ENCODE measurements at regions not wholly inside any gene's neighbourhood (a gene's known extent, or its start where the extent isn't known, plus 50 kb on each side); places are given as distances from the start of the nearest gene placed in this dataset.

DNA sequence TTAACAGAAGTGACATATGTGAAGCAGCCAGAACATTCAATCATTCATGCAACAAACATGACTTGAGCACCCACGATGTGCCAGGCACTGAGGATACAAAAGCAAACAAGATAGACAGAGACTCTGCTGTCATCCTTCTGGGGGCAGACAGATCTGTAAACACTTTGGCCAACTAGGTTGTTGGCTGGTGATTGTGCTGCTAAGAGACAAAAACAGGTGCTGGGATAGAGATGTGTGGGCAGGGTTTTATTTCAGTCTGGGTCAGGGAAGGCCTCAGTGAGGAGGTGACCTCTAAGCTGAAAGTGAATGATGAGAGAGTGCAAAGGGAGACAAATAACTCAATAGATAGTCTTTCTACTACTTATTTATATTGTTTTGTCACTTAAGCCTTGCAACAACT, 147.0 kb upstream of the VEPH1 start:
- no peak for ATAC-seq
- TF ChIP-seq BACH2 (CRISPR knock-in tag; IDR thresholded peaks at IDR 0.05; ENCODE audit: borderline replicate concordance): no peak
- no peak for TF ChIP-seq ESRRG (CRISPR knock-in tag; IDR thresholded peaks at IDR 0.05)

DNA sequence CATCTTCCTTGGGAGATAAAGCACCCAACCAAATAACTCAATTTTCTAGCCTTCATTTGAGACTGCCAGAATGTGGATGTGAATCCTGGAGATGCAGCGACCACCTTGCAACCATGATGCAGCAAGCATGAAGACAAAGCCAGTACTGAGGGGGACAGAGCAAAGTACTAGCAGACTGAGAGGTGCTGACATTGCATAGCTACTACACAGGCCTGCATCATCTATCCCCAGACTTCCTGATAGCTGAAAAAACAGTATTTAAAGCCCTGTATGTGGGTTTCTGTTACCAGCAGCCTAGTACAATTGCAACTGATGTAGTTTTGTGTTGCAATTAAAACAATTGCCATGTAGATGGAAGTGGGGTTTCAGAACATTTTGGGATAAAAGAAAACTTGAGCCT, 146.3 kb upstream of the VEPH1 start:
- no peak for TF ChIP-seq ZNF8 (CRISPR knock-in tag; IDR thresholded peaks at IDR 0.05)
- TF ChIP-seq SNAI2 (CRISPR knock-in tag; IDR thresholded peaks at IDR 0.05): no peak
- TF ChIP-seq ZNF565 (CRISPR knock-in tag; conservative IDR thresholded peaks at IDR 0.05; ENCODE audit: low read depth): no peak
- TF ChIP-seq ZFP3 (CRISPR knock-in tag; IDR thresholded peaks at IDR 0.05): no peak
- TF ChIP-seq, protein P1, sequence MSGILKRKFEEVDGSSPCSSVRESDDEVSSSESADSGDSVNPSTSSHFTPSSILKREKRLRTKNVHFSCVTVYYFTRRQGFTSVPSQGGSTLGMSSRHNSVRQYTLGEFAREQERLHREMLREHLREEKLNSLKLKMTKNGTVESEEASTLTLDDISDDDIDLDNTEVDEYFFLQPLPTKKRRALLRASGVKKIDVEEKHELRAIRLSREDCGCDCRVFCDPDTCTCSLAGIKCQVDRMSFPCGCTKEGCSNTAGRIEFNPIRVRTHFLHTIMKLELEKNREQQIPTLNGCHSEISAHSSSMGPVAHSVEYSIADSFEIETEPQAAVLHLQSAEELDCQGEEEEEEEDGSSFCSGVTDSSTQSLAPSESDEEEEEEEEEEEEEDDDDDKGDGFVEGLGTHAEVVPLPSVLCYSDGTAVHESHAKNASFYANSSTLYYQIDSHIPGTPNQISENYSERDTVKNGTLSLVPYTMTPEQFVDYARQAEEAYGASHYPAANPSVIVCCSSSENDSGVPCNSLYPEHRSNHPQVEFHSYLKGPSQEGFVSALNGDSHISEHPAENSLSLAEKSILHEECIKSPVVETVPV (CRISPR knock-in tag; IDR thresholded peaks at IDR 0.05): no peak
- no peak for TF ChIP-seq OSR1 (CRISPR knock-in tag; IDR thresholded peaks at IDR 0.05)
- no peak for TF ChIP-seq GLIS3 (CRISPR knock-in tag; IDR thresholded peaks at IDR 0.05)
- no peak for ATAC-seq

DNA sequence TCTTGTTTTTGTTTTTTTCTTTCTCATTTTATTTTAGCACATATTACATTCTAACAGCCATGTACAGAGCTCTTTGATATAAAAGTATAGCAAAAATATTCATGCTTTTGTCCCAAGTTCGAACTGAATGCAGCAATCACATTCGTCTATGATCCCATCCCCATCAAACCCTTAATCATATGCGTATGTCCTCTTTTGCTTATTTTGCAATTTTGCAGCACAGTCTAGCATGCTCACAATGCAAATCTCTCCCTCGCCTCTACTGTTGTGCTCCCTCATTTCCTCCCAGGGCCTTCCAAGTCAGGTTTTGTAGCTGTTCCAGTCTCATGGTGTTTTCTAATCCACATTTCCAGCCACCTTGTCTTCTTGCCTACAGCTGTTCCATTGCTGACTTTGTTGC, 144.6 kb upstream of the VEPH1 start:
- no peak for ATAC-seq
- TF ChIP-seq ZNF8 (CRISPR knock-in tag; IDR thresholded peaks at IDR 0.05): no peak
- TF ChIP-seq CSDC2 (CRISPR knock-in tag; IDR thresholded peaks at IDR 0.05): no peak
- no peak for TF ChIP-seq GLIS3 (CRISPR knock-in tag; IDR thresholded peaks at IDR 0.05)
- TF ChIP-seq OSR1 (CRISPR knock-in tag; IDR thresholded peaks at IDR 0.05): no peak
- TF ChIP-seq, protein P2, sequence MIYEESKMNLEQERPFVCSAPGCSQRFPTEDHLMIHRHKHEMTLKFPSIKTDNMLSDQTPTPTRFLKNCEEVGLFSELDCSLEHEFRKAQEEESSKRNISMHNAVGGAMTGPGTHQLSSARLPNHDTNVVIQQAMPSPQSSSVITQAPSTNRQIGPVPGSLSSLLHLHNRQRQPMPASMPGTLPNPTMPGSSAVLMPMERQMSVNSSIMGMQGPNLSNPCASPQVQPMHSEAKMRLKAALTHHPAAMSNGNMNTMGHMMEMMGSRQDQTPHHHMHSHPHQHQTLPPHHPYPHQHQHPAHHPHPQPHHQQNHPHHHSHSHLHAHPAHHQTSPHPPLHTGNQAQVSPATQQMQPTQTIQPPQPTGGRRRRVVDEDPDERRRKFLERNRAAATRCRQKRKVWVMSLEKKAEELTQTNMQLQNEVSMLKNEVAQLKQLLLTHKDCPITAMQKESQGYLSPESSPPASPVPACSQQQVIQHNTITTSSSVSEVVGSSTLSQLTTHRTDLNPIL (CRISPR knock-in tag; IDR thresholded peaks at IDR 0.05; ENCODE audit: low read depth): no peak

DNA sequence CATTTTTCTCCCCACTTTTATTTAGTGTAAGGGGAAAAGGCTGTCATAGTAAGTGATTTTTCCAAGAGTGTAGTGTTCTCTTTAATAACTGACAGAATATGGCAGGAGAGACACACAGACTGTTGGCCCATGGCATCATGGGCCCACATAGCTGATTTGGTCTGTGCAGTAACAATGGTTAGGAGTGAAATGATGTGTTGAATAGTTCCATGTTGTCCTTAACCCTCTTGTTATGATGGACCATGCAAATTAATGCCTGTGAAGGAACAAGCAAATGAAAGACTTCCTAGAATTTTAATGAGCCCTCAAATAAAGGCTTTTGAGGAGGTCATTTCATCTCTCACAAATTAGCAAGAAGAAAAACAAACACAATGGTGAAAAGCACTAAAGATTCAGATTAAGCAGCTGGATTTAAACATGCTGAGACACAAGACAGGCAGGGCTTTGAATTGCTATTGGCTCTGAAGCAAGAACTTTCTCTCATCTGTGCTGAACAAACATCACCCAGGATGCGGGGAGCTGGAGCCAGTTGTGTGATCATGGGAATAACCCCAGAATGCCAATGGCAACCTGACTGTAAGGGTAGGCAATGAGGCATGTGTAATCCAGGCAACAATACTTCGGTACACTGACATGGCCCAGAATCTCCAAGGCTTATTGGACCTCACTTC, 136.7 kb upstream of the VEPH1 start:
- ATAC-seq: no peak
- TF ChIP-seq ZFP30 (CRISPR knock-in tag; IDR thresholded peaks at IDR 0.05) (no peak), ZNF70 (CRISPR knock-in tag; IDR thresholded peaks at IDR 0.05) (no peak), ISL1 (CRISPR knock-in tag; IDR thresholded peaks at IDR 0.05) (no peak), CSDC2 (CRISPR knock-in tag; IDR thresholded peaks at IDR 0.05) (no peak), TCF4 (CRISPR knock-in tag; IDR thresholded peaks at IDR 0.05; ENCODE audit: borderline replicate concordance) (no peak), ESRRG (CRISPR knock-in tag; IDR thresholded peaks at IDR 0.05) (no peak), GLIS3 (CRISPR knock-in tag; IDR thresholded peaks at IDR 0.05) (no peak), BACH2 (CRISPR knock-in tag; IDR thresholded peaks at IDR 0.05; ENCODE audit: borderline replicate concordance) (no peak), RARB (CRISPR knock-in tag; IDR thresholded peaks at IDR 0.05) (no peak)
- TF ChIP-seq, protein P2 (CRISPR knock-in tag; IDR thresholded peaks at IDR 0.05; ENCODE audit: low read depth): no peak

DNA sequence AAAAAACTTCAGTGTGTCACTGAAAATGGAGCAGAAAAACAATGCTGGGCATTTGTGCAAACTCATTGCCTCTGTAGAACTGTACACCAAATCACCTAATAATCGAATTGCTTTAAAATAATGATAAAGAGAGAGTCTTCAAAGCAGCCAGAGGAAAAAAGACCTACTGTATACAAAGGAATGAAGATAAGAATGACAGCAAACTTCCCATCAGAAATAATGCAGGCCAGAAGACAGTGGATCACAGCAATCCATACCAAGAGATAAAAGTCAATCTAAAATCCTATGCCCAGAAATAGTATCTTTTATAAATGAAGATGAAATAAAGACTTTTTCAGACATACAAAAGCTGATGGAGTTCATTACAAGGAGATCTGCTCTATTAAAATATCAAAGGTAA, 134.7 kb upstream of the VEPH1 start:
- TF ChIP-seq, protein P2 (CRISPR knock-in tag; IDR thresholded peaks at IDR 0.05; ENCODE audit: low read depth): no peak
- TF ChIP-seq, protein P1 (CRISPR knock-in tag; IDR thresholded peaks at IDR 0.05): no peak
- TF ChIP-seq TOX (CRISPR knock-in tag; IDR thresholded peaks at IDR 0.05; ENCODE audit: borderline replicate concordance): no peak
- no peak for TF ChIP-seq ZNF565 (CRISPR knock-in tag; conservative IDR thresholded peaks at IDR 0.05; ENCODE audit: low read depth)
- TF ChIP-seq, protein P3, sequence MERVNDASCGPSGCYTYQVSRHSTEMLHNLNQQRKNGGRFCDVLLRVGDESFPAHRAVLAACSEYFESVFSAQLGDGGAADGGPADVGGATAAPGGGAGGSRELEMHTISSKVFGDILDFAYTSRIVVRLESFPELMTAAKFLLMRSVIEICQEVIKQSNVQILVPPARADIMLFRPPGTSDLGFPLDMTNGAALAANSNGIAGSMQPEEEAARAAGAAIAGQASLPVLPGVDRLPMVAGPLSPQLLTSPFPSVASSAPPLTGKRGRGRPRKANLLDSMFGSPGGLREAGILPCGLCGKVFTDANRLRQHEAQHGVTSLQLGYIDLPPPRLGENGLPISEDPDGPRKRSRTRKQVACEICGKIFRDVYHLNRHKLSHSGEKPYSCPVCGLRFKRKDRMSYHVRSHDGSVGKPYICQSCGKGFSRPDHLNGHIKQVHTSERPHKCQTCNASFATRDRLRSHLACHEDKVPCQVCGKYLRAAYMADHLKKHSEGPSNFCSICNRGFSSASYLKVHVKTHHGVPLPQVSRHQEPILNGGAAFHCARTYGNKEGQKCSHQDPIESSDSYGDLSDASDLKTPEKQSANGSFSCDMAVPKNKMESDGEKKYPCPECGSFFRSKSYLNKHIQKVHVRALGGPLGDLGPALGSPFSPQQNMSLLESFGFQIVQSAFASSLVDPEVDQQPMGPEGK (CRISPR knock-in tag; IDR thresholded peaks at IDR 0.05; ENCODE audit: borderline replicate concordance): no peak
- TF ChIP-seq ZNF70 (CRISPR knock-in tag; IDR thresholded peaks at IDR 0.05): no peak
- no peak for ATAC-seq
